ENCODE measurements at regions not wholly inside any gene's neighbourhood (a gene's known extent, or its start where the extent isn't known, plus 50 kb on each side); places are given as distances from the start of the nearest gene placed in this dataset.

DNA sequence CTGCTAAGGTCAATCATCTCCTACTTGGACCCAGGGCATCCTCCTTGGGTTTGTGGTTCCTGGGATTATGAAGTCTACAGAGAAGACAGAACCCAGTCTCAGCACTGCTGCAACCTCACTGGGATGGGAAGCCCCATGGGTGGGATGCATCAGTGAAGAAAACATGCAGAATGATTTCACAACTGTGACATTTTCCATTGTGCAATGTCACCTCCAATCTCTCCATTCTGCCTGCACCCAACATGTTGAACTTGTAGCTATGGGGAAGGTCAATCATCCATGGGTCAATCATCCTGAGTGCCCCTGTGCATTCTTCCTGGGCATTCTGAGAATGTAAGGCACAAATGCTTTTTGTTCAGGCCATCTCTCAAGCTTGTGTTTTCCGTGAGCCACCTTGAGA lies 1004.4 kb upstream of the TMEM132C start:
- Histone ChIP-seq H3K4me3 (no peak overlapping the region), H3K9me3 (ENCODE audit: control insufficient read depth in 4 of 4, insufficient read depth in 3 of 4, low read length in 3 of 4) (peaks cover 0 to 2% (median 0%) of the 10 kb centered on the region in 4 donors), H3K36me3 (ENCODE audit: control insufficient read depth in 4 of 4, insufficient read depth in 4 of 4, low read length in 4 of 4) (no peaks in the 10 kb centered on the region), H3K27me3 (ENCODE audit: control insufficient read depth in 3 of 3, insufficient read depth in 3 of 3, low read length in 2 of 3) (no peaks in the 10 kb centered on the region), H3K4me1 (ENCODE audit: control insufficient read depth in 5 of 5, insufficient read depth in 5 of 5, low read length in 5 of 5) (no peaks in the 10 kb centered on the region), H3K9ac (ENCODE audit: insufficient read depth in 1 of 2, low read length in 2 of 2) (no peak overlapping the region), H3K27ac (ENCODE audit: low read depth in 1 of 2, low read length in 1 of 2) (no peak overlapping the region)
- TF ChIP-seq, protein P1, sequence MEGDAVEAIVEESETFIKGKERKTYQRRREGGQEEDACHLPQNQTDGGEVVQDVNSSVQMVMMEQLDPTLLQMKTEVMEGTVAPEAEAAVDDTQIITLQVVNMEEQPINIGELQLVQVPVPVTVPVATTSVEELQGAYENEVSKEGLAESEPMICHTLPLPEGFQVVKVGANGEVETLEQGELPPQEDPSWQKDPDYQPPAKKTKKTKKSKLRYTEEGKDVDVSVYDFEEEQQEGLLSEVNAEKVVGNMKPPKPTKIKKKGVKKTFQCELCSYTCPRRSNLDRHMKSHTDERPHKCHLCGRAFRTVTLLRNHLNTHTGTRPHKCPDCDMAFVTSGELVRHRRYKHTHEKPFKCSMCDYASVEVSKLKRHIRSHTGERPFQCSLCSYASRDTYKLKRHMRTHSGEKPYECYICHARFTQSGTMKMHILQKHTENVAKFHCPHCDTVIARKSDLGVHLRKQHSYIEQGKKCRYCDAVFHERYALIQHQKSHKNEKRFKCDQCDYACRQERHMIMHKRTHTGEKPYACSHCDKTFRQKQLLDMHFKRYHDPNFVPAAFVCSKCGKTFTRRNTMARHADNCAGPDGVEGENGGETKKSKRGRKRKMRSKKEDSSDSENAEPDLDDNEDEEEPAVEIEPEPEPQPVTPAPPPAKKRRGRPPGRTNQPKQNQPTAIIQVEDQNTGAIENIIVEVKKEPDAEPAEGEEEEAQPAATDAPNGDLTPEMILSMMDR (IDR thresholded peaks at IDR 0.05; ENCODE audit: control extremely low read depth, extremely low read depth): no peak
- DNase-seq (no peak), ATAC-seq (ENCODE audit: insufficient read depth, low FRiP score) (no peak)
- WGBS, 2 donors: 72 to 85% methylated on average over 1 of the region's 1 CpG

DNA sequence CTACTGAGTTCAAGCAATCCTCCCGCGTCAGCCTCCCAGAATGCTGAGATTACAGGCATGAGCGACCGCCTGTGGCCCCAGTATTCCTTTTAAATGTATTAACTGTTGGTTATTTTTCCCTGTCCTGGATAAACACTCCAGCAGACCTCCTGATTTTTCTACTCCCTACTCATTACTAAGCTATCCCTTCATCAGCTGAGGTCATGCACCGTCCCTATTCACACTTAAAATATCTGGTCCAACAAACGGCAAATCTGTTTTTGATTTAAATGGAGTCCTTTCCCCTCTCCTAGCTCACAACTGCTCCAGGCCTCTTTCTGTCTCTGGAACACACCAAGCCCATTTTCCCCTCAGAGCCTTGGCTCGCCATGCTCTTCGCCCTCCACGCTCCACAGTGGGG lies 1003.3 kb upstream of the TMEM132C start:
- no peak overlapping the region for H3K4me3 ChIP-seq
- no peak overlapping the region for H3K9ac ChIP-seq (ENCODE audit: insufficient read depth in 1 of 2, low read length in 2 of 2)
- no peak for DNase-seq
- ATAC-seq (ENCODE audit: insufficient read depth, low FRiP score): no peak
- no peaks in the 10 kb centered on the region for H3K4me1 ChIP-seq (ENCODE audit: control insufficient read depth in 5 of 5, insufficient read depth in 5 of 5, low read length in 5 of 5)
- H3K27me3 ChIP-seq (ENCODE audit: control insufficient read depth in 3 of 3, insufficient read depth in 3 of 3, low read length in 2 of 3): no peaks in the 10 kb centered on the region
- H3K9me3 ChIP-seq (ENCODE audit: control insufficient read depth in 4 of 4, insufficient read depth in 3 of 4, low read length in 3 of 4): peaks cover 0 to 2% (median 0%) of the 10 kb centered on the region in 4 donors
- no peaks in the 10 kb centered on the region for H3K36me3 ChIP-seq (ENCODE audit: control insufficient read depth in 4 of 4, insufficient read depth in 4 of 4, low read length in 4 of 4)
- TF ChIP-seq, protein P1 (IDR thresholded peaks at IDR 0.05; ENCODE audit: control extremely low read depth, extremely low read depth): no peak
- H3K27ac ChIP-seq (ENCODE audit: low read depth in 1 of 2, low read length in 1 of 2): no peak overlapping the region
- 93 to 95% methylated on average over 9 of the region's 9 CpGs for WGBS, 2 donors

DNA sequence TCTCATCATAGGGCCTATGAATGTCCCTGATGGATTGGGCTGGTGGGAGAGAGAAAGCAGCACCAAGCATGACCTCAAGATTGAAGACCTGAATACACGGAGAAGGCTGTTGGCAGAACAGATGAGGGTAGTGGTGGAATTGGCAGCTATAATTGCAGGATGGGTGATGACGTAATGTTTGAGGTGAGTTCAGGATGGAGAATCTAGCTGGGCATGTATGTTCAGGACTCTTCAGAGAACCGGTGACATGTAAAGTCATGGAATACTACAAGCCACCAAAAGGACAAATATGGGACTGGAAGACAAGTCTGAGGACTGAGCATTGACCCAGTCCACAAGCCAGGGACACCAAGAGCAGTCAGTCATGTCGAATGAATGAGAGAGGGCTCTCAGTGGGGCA lies 999.8 kb upstream of the TMEM132C start:
- Histone ChIP-seq H3K27me3 (ENCODE audit: control insufficient read depth in 3 of 3, insufficient read depth in 3 of 3, low read length in 2 of 3) (no peaks in the 10 kb centered on the region), H3K4me3 (no peak overlapping the region), H3K27ac (ENCODE audit: low read depth in 1 of 2, low read length in 1 of 2) (no peak overlapping the region), H3K9me3 (ENCODE audit: control insufficient read depth in 4 of 4, insufficient read depth in 3 of 4, low read length in 3 of 4) (peaks cover 0 to 2% (median 0%) of the 10 kb centered on the region in 4 donors), H3K36me3 (ENCODE audit: control insufficient read depth in 4 of 4, insufficient read depth in 4 of 4, low read length in 4 of 4) (no peaks in the 10 kb centered on the region), H3K4me1 (ENCODE audit: control insufficient read depth in 5 of 5, insufficient read depth in 5 of 5, low read length in 5 of 5) (no peaks in the 10 kb centered on the region), H3K9ac (ENCODE audit: insufficient read depth in 1 of 2, low read length in 2 of 2) (no peak overlapping the region)
- TF ChIP-seq, protein P1 (IDR thresholded peaks at IDR 0.05; ENCODE audit: control extremely low read depth, extremely low read depth): no peak
- 82% methylated on average over 4 of the region's 4 CpGs for WGBS, 2 donors
- ATAC-seq (ENCODE audit: insufficient read depth, low FRiP score) (no peak), DNase-seq (no peak)

DNA sequence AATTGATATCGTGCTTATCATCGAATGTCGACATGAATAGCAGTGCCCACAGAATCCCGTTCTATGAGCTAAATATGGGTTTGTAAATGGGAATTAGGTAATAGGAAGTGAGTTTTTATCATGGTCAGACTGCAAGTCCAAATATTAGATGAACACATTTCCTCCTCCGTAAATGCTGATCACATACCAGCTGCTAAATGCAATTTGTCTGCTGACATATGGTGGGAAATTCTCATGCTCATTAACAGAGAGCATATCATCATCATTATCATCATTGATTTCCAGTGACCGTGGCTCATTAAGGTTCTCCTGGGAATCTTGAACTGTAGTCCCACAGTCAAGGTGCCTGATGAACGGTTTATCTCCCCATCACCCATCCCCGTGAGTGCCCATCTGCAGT lies 998.8 kb upstream of the TMEM132C start:
- H3K36me3 ChIP-seq (ENCODE audit: control insufficient read depth in 4 of 4, insufficient read depth in 4 of 4, low read length in 4 of 4): no peaks in the 10 kb centered on the region
- ATAC-seq (ENCODE audit: insufficient read depth, low FRiP score) (no peak), DNase-seq (no peak)
- no peak overlapping the region for H3K4me3 ChIP-seq
- no peak overlapping the region for H3K27ac ChIP-seq (ENCODE audit: low read depth in 1 of 2, low read length in 1 of 2)
- no peak overlapping the region for H3K9ac ChIP-seq (ENCODE audit: insufficient read depth in 1 of 2, low read length in 2 of 2)
- 68% methylated on average over 8 of the region's 8 CpGs for WGBS, 2 donors
- H3K27me3 ChIP-seq (ENCODE audit: control insufficient read depth in 3 of 3, insufficient read depth in 3 of 3, low read length in 2 of 3): no peaks in the 10 kb centered on the region
- TF ChIP-seq, protein P1 (IDR thresholded peaks at IDR 0.05; ENCODE audit: control extremely low read depth, extremely low read depth): no peak
- no peaks in the 10 kb centered on the region for H3K9me3 ChIP-seq (ENCODE audit: control insufficient read depth in 4 of 4, insufficient read depth in 3 of 4, low read length in 3 of 4)
- H3K4me1 ChIP-seq (ENCODE audit: control insufficient read depth in 5 of 5, insufficient read depth in 5 of 5, low read length in 5 of 5): no peaks in the 10 kb centered on the region
